ENCODE measurements at regions not wholly inside any gene's neighbourhood (a gene's known extent, or its start where the extent isn't known, plus 50 kb on each side); places are given as distances from the start of the nearest gene placed in this dataset.

DNA sequence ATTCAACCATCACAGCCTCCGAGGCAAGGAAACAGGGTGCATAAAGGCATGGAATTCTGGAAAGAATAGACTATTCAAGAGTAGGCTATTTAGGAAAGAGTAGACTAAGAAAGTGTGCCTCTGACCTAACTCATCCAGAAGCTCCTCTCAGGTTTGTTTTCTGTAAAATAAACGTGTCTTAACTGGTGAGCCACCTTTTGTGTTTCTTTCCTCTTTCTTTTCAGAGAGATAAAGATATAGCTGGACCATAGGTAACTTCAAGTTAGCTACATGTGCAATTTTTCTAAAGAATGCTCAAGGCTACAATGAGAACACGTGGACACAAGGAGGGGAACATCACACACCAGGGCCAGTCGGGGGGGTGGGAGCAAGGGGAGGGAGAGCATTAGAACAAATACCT, 577.0 kb downstream of the TYW1 start:
- Histone ChIP-seq H4K20me1 (ENCODE audit: insufficient read depth, low read length, poor library complexity, severe bottlenecking) (no peaks in the 10 kb centered on the region), H3K9me3 (ENCODE audit: insufficient read depth, low read depth, low read length) (no peaks in the 10 kb centered on the region), H3K79me2 (ENCODE audit: insufficient read depth, low read length) (no peaks in the 10 kb centered on the region), H3K4me1 (ENCODE audit: insufficient read depth, low read length, poor library complexity, severe bottlenecking) (no peaks in the 10 kb centered on the region), H3K4me2 (ENCODE audit: low read depth, low read length, poor library complexity, severe bottlenecking) (no peak overlapping the region), H3K4me3 (ENCODE audit: low read length, poor library complexity, severe bottlenecking) (no peak overlapping the region), H3K27me3 (ENCODE audit: insufficient read depth, low read length, poor library complexity, severe bottlenecking) (no peaks in the 10 kb centered on the region), H2AFZ (ENCODE audit: low read length) (no peak overlapping the region), H3K9ac (ENCODE audit: low read depth, low read length, poor library complexity, severe bottlenecking) (no peak overlapping the region), H3F3A (ENCODE audit: low read depth) (no peaks in the 10 kb centered on the region), H3K36me3 (ENCODE audit: insufficient read depth, low read length) (no peaks in the 10 kb centered on the region), H3K9me2 (replicated peaks; ENCODE audit: low read depth, low read length) (no peaks in the 10 kb centered on the region)
- TF ChIP-seq EZH2phosphoT487 (IDR thresholded peaks at IDR 0.05; ENCODE audit: borderline replicate concordance), result no peak
- TF ChIP-seq CTCF (conservative IDR thresholded peaks at IDR 0.05; ENCODE audit: low read length), result no peak

DNA sequence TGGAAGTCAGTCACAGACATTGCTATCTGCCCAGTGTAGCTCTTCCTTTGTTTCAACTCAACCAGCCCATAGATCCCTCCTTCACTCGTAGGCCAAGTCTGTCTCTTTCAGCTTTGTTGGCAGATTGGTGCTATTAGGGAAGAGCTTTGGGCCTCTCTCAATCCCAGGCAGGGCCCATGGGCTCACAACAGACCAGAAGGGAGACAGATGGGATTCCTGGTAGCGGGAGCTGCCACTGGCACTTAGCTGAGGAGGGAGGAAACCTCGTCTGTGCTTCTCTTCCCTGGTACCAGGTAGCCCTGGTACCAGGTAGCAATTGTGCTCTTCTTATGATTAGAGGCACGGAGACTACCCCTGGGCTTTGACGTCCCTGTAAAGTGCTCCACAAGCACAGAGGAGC, 592.0 kb downstream of the TYW1 start:
- Histone ChIP-seq H3K27me3 (ENCODE audit: insufficient read depth, low read length, poor library complexity, severe bottlenecking) (no peaks in the 10 kb centered on the region), H3K79me2 (ENCODE audit: insufficient read depth, low read length) (no peaks in the 10 kb centered on the region)
- no peak for TF ChIP-seq CTCF (conservative IDR thresholded peaks at IDR 0.05; ENCODE audit: low read length)
- TF ChIP-seq EZH2phosphoT487 (IDR thresholded peaks at IDR 0.05; ENCODE audit: borderline replicate concordance), result no peak

DNA sequence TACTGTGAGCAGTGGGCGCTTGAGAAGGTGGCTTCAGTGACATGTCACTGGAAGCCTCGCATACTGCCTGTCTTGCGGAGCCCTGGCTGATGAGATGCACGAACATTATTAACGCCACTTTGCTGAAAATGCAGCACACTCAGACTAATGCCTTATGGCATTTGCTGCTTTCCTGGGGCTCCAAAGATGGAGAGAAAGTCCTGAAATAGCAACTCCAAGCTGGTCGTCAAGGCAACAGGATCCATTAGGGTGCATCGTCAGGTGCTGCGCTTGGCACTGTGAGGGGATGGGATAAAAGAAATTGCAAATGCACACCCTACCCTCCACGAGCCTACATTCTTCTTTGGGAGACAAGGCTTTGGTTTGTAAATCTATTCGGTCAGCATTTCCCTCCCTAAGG, 592.5 kb downstream of the TYW1 start:
- H3K4me1 ChIP-seq (ENCODE audit: insufficient read depth, low read length, poor library complexity, severe bottlenecking), result no peaks in the 10 kb centered on the region
- H3K36me3 ChIP-seq (ENCODE audit: insufficient read depth, low read length), result no peaks in the 10 kb centered on the region
- no peak overlapping the region for H3K9ac ChIP-seq (ENCODE audit: low read depth, low read length, poor library complexity, severe bottlenecking)
- H3K4me3 ChIP-seq (ENCODE audit: low read length, poor library complexity, severe bottlenecking), result no peak overlapping the region
- H3K27me3 ChIP-seq (ENCODE audit: insufficient read depth, low read length, poor library complexity, severe bottlenecking), result no peaks in the 10 kb centered on the region
- no peaks in the 10 kb centered on the region for H3F3A ChIP-seq (ENCODE audit: low read depth)
- no peaks in the 10 kb centered on the region for H4K20me1 ChIP-seq (ENCODE audit: insufficient read depth, low read length, poor library complexity, severe bottlenecking)
- H2AFZ ChIP-seq (ENCODE audit: low read length), result no peak overlapping the region
- TF ChIP-seq EZH2phosphoT487 (IDR thresholded peaks at IDR 0.05; ENCODE audit: borderline replicate concordance) (no peak), CTCF (conservative IDR thresholded peaks at IDR 0.05; ENCODE audit: low read length) (no peak)
- H3K79me2 ChIP-seq (ENCODE audit: insufficient read depth, low read length), result no peaks in the 10 kb centered on the region
- no peaks in the 10 kb centered on the region for H3K9me2 ChIP-seq (replicated peaks; ENCODE audit: low read depth, low read length)
- H3K4me2 ChIP-seq (ENCODE audit: low read depth, low read length, poor library complexity, severe bottlenecking), result no peak overlapping the region
- no peaks in the 10 kb centered on the region; the same call in 1 of the 2 replicates for H3K9me3 ChIP-seq (ENCODE audit: insufficient read depth, low read depth, low read length)

More for the DNA sequence above, 592.0 kb downstream of the TYW1 start:
- Histone ChIP-seq H3K4me2 (ENCODE audit: low read depth, low read length, poor library complexity, severe bottlenecking) (no peak overlapping the region), H2AFZ (ENCODE audit: low read length) (no peak overlapping the region), H3K9me3 (ENCODE audit: insufficient read depth, low read depth, low read length) (no peaks in the 10 kb centered on the region; the same call in 1 of the 2 replicates), H3K9ac (ENCODE audit: low read depth, low read length, poor library complexity, severe bottlenecking) (no peak overlapping the region), H4K20me1 (ENCODE audit: insufficient read depth, low read length, poor library complexity, severe bottlenecking) (no peaks in the 10 kb centered on the region), H3K36me3 (ENCODE audit: insufficient read depth, low read length) (no peaks in the 10 kb centered on the region), H3K4me3 (ENCODE audit: low read length, poor library complexity, severe bottlenecking) (no peak overlapping the region), H3K4me1 (ENCODE audit: insufficient read depth, low read length, poor library complexity, severe bottlenecking) (no peaks in the 10 kb centered on the region), H3F3A (ENCODE audit: low read depth) (no peaks in the 10 kb centered on the region), H3K9me2 (replicated peaks; ENCODE audit: low read depth, low read length) (no peaks in the 10 kb centered on the region)
